Ectodermal cell (in vitro differentiated cells): ENCODE measurements at regions not wholly inside any gene's neighbourhood (a gene's known extent, or its start where the extent isn't known, plus 50 kb on each side); places are given as distances from the start of the nearest gene placed in this dataset.

ENCODE experiments used
- H3K27ac ChIP-seq: 2 replicates; pipeline ENCODE4 v1.7.0; 2013; ENCODE audit warnings: mild to moderate bottlenecking, low read depth, low read length; ENCODE audit not compliant: insufficient read depth, poor library complexity, severe bottlenecking
- H3K27me3 ChIP-seq: 2 replicates; pipeline ENCODE4 v1.7.0; 2013; ENCODE audit warnings: mild to moderate bottlenecking, low read length; ENCODE audit not compliant: insufficient read depth, control insufficient read depth, poor library complexity, severe bottlenecking
- H3K36me3 ChIP-seq: one replicate; pipeline ENCODE4 v1.7.0; 2013; ENCODE audit warnings: low read length; ENCODE audit not compliant: control insufficient read depth, insufficient read depth
- H3K4me1 ChIP-seq: one replicate; pipeline ENCODE4 v1.7.0; 2013; ENCODE audit warnings: low read length; ENCODE audit not compliant: control insufficient read depth, insufficient read depth
- H3K4me3 ChIP-seq: 2 replicates; pipeline ENCODE4 v1.7.0; 2013; ENCODE audit warnings: low read depth, low read length, control low read depth; ENCODE audit not compliant: insufficient read depth
- H3K9me3 ChIP-seq: 2 replicates; pipeline ENCODE4 v1.7.0; 2013; ENCODE audit warnings: mild to moderate bottlenecking, low read length, moderate library complexity; ENCODE audit not compliant: control insufficient read depth
- WGBS, 2 experiments: methylation state at CpG; one replicate each; pipeline ENCODE4 v1.1.7; 2013; ENCODE audit warnings: missing lambda C conversion rate in 2 of 2; 5-methylcytosine and 5-hydroxymethylcytosine counted together

DNA sequence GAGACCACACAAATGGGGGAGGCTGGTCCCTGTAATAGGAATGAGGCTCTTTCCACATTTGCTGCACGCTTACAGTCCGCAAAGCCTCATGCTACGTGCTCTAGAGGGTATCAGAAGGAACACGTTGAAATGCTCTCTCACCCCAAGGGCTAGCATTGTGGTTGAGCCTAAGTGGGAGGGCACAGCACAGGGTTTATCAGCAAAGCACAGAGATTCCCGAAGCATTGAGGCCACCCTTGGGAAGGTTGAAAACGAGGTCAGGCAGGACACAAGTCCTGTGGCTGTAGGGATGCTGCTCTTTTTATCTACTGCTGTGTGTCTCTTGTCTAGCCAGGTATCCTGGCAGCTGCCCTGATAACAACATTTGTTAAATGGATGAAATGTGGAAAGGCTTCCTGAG is 378.3 kb downstream of the EN1 start:
- Histone ChIP-seq H3K4me3 (no peak overlapping the region), H3K36me3 (no peaks in the 10 kb centered on the region), H3K4me1 (peaks cover 3% of the 10 kb centered on the region), H3K27me3 (peaks cover 10% of the 10 kb centered on the region), H3K9me3 (no peaks in the 10 kb centered on the region), H3K27ac (no peak overlapping the region)
- WGBS, 2 experiments, result 63 to 70% methylated on average over 6 of the region's 6 CpGs

DNA sequence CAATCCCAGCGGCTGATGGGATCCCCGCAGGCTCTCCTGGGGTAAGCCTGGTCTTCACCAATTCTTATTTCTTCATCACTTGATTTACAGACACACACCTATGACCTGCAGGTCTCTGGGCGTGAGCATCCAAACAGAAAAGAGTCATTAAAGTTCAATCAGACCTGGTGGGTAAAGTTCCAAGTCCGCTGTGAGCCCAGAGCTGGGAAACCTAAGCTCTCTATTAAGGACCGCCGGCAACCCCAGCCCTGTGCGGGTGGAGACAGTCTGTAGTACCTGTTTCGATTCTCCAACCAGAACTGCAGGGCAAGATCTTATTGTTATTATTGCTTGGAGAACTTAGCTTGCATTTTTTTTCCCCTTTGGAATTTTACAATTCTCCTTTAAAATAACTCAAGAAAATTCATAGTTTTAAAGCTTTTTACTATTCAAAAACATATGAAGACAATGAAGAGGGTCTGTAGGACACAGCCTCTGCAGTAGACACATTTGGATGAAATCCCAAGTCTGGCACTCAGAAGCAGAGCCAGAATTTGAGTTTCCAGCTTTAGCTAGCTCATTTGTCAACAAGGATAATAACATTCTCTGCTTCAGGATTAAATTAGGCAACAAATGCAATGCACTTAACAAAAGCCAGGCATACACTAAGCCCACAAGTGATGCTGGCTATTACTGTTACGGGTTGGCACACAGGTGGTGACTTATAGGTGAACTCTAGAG is 376.4 kb downstream of the INSIG2 start:
- Histone ChIP-seq H3K27me3 (peaks cover 4% of the 10 kb centered on the region), H3K4me3 (no peak overlapping the region), H3K27ac (no peak overlapping the region), H3K36me3 (no peaks in the 10 kb centered on the region), H3K4me1 (peaks cover 2% of the 10 kb centered on the region), H3K9me3 (no peaks in the 10 kb centered on the region)
- 91 to 94% methylated on average over 9 of the region's 9 CpGs for WGBS, 2 experiments

DNA sequence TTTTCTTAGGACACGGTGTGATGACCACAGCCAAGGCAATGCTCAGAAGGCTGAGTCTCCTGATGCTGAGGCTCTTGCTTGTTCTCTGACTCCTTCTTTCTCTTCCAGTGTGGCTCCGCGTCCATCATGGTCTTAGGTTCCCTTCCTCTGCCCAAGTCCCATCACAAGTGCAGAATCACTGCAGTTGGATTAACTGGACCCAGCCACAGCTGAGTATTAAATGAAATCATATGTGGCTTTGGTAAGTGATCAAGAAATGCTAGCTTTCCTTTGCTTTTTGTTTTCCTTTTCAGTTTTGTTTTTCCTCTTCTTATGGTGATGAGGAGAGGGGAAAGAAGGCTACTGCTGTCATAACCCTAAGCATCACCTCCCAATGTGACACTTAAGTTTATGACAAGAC is 375.8 kb downstream of the INSIG2 start:
- H3K27me3 ChIP-seq, result peaks cover 4% of the 10 kb centered on the region
- no peaks in the 10 kb centered on the region for H3K36me3 ChIP-seq
- 87 to 91% methylated on average over 3 of the region's 3 CpGs for WGBS, 2 experiments
- no peaks in the 10 kb centered on the region for H3K9me3 ChIP-seq
- no peak overlapping the region for H3K27ac ChIP-seq
- no peaks in the 10 kb centered on the region for H3K4me1 ChIP-seq
- no peak overlapping the region for H3K4me3 ChIP-seq

DNA sequence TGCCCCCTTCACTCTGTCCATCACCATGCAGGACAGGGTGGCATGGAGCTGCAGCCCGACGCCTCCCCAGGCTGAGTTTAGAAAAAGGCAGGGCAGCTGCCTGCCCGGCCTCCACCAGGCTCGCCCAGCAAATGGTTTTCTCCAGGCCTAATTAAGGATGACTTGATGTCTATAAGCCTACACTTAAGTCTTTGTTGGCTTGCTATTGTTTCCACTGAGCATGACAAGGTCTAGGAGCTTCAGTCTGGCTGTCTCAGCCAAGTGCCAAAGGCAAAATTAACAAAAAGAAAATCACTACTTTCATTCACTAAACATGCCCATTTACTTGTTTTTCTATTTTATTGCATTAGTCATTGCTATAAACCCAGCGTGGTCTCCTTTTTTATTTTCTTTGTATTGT is 372.2 kb downstream of the INSIG2 start:
- no peaks in the 10 kb centered on the region for H3K9me3 ChIP-seq
- H3K4me3 ChIP-seq, result no peak overlapping the region
- H3K27me3 ChIP-seq, result no peaks in the 10 kb centered on the region
- 90% methylated on average over 4 to 5 of the region's 5 CpGs for WGBS, 2 experiments
- H3K36me3 ChIP-seq, result no peaks in the 10 kb centered on the region
- no peak overlapping the region for H3K27ac ChIP-seq
- no peaks in the 10 kb centered on the region for H3K4me1 ChIP-seq

DNA sequence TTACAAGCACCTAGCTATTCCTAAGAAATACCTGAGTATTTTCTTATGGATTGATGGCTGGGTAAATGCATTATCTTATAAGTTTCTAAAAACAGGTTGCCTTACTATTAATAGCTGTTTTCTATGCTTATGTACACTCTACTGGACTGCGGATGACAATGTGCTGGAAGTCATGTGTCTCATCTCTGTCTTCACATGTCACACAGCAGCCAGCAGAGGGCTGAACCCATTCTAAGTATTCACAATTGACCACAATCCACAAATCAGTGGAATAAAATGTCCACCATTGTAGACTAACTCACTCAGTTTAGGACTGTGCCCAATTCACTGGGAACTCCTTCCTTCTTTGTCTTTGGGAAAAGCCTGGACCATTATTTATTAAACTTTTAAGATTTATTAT is 371.2 kb downstream of the INSIG2 start:
- H3K4me1 ChIP-seq, result no peaks in the 10 kb centered on the region
- no peaks in the 10 kb centered on the region for H3K36me3 ChIP-seq
- WGBS, 2 experiments, result 92 to 97% methylated on average over 1 of the region's 1 CpG
- H3K9me3 ChIP-seq, result no peaks in the 10 kb centered on the region
- H3K27ac ChIP-seq, result no peak overlapping the region
- no peak overlapping the region for H3K4me3 ChIP-seq
- H3K27me3 ChIP-seq, result no peaks in the 10 kb centered on the region

DNA sequence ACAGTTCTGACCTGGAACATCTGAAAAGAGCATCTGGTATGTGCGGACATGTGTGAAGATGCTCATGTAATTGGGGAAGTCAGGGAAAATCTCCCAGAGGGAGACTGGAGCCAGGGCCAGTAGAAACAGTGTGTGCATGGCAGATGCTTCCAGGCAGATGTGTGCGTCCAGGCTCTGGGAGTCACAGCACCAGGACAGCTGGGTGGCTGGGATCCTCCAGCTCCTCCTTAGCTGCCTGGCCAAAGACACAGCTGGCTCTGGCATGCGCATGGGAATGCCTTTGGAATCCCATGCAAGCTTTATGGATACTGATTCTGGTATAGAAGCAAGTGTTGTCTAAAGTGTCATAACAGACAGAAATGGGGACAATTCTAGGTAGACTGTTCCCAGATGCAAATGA is 369.7 kb downstream of the INSIG2 start:
- Histone ChIP-seq H3K4me3 (no peak overlapping the region), H3K27ac (no peak overlapping the region), H3K9me3 (no peaks in the 10 kb centered on the region), H3K36me3 (no peaks in the 10 kb centered on the region), H3K4me1 (no peaks in the 10 kb centered on the region), H3K27me3 (no peaks in the 10 kb centered on the region)
- whole genome bisulfite sequencing, 2 experiments, result 95 to 97% methylated on average over 3 of the region's 3 CpGs

DNA sequence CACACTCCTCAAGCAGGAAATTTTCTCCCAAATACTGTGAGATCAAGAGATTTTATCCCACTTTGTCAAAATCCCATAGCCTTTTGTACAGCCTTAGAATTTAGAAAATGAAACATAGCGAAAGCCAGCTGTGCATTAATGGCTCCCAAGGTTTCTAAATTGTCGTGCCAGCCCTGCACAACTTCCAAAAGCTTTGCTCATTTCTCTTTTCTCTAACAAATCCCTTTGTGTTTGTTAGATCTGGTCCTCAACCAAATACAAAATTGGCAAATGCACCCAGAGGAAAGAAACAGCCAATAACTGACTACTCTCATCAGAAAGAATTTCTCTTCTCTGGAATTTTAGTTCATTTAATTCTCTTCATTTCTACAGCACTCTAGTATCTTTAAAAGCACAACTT is 361.1 kb downstream of the INSIG2 start:
- no peaks in the 10 kb centered on the region for H3K27me3 ChIP-seq
- H3K27ac ChIP-seq, result no peak overlapping the region
- 87 to 88% methylated on average over 2 of the region's 2 CpGs for WGBS, 2 experiments
- H3K9me3 ChIP-seq, result no peaks in the 10 kb centered on the region
- no peaks in the 10 kb centered on the region for H3K36me3 ChIP-seq
- H3K4me1 ChIP-seq, result peaks cover 7% of the 10 kb centered on the region
- H3K4me3 ChIP-seq, result no peak overlapping the region

DNA sequence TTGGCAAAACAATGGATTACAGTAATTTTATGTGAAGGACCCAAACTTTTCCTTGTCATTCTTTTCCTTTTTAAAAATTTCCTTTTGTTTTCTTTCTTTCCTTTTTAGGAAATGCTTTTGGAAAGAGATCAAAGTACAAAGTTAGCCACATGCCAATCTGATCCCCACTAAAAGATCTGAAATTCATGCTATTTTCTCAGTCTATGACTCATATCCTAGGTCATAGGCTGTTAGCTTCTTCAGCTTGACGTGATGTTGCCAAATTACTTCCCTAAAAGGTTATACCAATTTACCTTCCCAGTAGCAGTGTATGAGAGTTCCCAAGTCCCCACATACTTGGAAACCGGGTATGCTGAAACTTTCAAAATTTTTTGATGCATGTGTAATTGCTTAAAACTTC is 355.3 kb downstream of the INSIG2 start:
- H3K36me3 ChIP-seq, result no peaks in the 10 kb centered on the region
- H3K4me3 ChIP-seq, result no peak overlapping the region
- WGBS, 2 experiments, result 70 to 81% methylated on average over 1 of the region's 2 CpGs
- no peaks in the 10 kb centered on the region for H3K9me3 ChIP-seq
- H3K27ac ChIP-seq, result no peak overlapping the region
- H3K27me3 ChIP-seq, result no peaks in the 10 kb centered on the region
- peaks cover 11% of the 10 kb centered on the region for H3K4me1 ChIP-seq

DNA sequence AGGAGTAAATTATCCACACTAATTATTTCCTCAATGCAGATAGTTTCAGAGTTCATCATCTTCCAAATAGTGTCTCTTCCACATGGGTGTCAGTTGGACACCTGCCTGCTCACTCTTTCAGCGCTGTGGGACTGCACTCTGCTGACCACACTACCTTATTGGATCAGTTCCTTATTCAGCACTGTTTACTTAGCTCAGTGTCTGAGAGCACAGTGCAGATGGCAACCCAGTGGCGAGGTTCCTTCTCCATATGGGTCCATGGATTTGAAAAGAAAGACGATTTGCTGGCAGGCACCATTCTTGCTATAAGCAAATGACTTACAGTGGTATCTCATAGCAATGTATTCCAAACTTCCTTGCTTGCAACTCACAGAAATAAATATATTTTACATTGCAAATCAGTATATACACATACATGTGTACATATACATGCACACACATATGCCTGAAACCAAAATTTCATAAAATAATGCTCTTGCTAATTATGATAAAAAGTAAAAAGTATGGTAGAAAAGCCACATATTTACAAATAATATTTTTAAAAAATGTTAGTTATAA is 354.8 kb downstream of the INSIG2 start:
- Histone ChIP-seq H3K4me3 (no peak overlapping the region), H3K27ac (no peak overlapping the region), H3K27me3 (no peaks in the 10 kb centered on the region), H3K9me3 (no peaks in the 10 kb centered on the region), H3K4me1 (peaks cover 11% of the 10 kb centered on the region), H3K36me3 (no peaks in the 10 kb centered on the region)
- 81 to 84% methylated on average over 3 of the region's 3 CpGs for WGBS, 2 experiments

DNA sequence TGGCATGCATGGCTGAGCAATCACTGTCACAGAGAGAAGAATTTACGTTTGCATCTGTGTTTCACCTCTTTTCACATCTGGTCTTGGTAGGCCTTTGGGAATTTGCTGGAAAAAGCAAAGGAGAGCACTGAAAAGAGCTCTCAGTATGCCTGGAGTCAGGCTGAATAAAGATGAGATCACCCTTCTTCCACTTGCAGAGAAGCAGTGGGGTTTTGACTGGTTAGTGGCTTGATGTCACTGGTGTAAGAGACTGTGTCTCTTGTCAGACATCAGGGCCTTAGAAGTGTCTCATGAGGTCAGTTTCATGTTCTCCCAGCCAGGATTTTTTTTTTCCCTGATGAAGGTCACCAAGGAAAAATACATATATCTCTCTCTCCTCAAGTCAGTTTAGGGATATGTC is 353.8 kb downstream of the INSIG2 start:
- 61 to 80% methylated on average over 1 of the region's 1 CpG for WGBS, 2 experiments
- Histone ChIP-seq H3K4me1 (peaks cover 11% of the 10 kb centered on the region), H3K27ac (no peak overlapping the region), H3K9me3 (no peaks in the 10 kb centered on the region), H3K36me3 (no peaks in the 10 kb centered on the region), H3K4me3 (no peak overlapping the region), H3K27me3 (no peaks in the 10 kb centered on the region)
